ENCODE measurements at regions not wholly inside any gene's neighbourhood (a gene's known extent, or its start where the extent isn't known, plus 50 kb on each side); places are given as distances from the start of the nearest gene placed in this dataset.

DNA sequence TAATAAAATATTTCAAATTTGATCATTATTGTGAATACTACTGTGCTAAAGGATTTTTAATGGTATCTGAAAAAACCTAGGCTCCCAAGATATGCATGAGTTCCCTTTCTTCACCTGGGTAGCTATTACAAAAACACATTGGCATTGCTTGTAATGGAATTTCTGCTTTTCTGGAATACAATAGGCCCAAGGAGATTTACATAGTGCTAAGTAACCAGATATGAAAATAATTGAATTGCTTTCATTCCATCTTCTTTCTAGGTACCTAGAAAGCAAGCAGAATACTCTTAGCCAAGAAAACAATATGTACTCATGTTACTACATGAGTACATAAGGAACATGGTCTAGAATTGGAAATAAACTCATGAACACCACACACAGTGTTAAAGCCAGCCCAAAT lies 291.9 kb downstream of the KCNC2 start:
- DNase-seq = no peak

GRCh38 chr12:74918291-74918690 lies 291.3 kb downstream of the KCNC2 start:
- no peak for DNase-seq

DNA sequence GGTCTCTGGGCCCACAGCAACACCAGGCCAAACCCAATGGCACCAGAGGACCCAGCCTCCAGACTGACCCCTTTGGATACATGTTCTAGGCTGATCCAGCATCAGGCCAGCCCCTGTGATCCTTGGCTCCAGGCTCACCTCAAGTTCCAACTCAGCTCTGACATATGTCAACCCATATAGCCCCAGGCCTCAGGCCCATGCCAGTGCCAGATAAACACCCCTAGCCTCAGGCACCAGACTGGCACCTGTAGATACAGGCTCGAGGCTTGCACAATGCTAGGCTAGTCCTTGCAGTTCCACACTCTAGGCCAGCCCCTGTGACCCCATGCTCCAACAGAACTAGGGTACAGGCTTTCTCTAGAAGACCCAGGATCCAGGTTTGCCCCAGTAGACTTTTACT lies 287.5 kb downstream of the KCNC2 start:
- DNase-seq = no peak

- DNase-seq = no peak
These were observed 287.0 kb downstream of the KCNC2 start for GRCh38 chr12:74922642-74923041.

DNA sequence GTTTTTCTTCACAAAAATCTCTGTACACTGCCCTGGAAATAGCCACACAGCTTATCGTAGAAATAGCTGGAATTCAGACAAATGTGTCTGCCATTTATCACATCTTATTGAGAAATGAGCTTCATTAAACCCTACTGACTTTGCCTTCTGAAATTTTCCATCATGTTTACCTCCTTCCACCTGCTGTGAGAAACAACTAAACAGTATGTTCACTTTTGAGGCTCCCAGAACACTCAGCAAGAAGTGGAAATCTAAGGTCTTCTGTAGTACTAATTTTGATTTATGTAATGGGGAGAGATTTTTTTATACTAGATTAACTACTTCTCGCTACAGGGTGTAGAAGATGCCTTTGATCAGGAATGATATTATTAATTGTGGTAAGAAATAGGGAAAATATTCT lies 268.0 kb downstream of the KCNC2 start:
- DNase-seq = no peak

DNA sequence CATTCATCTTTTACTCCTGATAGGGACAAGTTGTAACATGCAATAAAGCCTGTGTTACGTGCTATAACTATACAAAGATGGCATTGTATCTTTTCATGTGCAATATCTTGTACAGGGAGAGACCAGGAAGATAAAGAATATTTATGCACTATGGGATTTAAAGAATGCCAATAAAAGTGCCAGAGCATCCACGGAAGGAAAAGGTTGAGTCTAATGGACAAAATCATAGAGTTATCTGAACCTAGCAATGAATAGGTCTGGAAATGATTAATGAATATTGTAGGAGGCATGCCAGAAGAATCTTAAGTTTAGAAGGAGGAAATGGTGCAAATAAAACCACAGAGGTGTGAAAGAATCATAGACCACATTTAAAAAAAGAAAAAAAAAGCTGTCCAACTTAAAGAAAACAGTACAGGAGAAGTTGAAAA lies 263.9 kb downstream of the KCNC2 start:
- DNase-seq = no peak

DNA sequence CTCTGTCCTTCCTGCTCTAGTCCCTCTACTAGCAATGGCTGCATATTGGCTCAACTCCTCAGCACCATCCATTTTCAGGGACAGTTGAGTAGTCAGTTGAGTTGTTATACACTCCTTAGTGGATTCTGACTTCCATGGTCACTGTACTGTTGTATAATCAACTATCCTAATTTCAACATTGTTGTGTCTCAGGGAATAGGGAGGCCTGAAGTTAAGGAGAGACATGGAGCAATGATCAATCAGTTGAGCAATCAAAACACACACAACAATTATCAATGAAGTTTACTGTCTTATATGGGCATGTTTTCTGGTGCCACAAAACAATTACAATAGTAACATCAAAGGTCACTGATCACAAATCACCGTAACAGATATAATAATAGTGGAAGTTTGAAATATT lies 255.9 kb downstream of the KCNC2 start:
- no peak for DNase-seq

- no peak for DNase-seq
These were observed 252.4 kb downstream of the KCNC2 start for GRCh38 chr12:74957231-74957630.

DNA sequence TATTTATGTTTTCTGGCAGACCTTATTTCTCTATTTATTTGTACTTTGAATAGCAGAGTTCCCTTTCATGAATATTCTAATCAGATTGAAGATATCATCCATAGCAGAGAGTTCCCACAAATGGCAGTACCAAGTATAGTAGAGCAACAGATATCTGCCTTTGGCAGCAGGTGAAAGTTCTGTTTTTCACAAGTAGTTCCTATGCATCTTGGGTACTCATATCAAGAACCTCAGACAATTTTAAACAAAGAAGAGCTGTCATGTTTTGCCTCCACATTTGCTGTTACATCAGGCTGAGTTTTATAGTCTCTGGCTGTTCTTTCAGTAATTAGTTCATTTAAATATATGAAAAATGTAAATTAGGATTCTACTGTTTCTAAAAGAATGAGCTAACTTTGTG lies 252.0 kb downstream of the KCNC2 start:
- DNase-seq = no peak

GRCh38 chr12:74959657-74960056 lies 250.0 kb downstream of the KCNC2 start:
- no peak for DNase-seq

GRCh38 chr12:74963304-74963703 lies 246.3 kb downstream of the KCNC2 start:
- no peak for DNase-seq

- DNase-seq = no peak
These were observed 245.7 kb downstream of the KCNC2 start for GRCh38 chr12:74963867-74964331.

GRCh38 chr12:74964390-74964789 lies 245.2 kb downstream of the KCNC2 start:
- DNase-seq = no peak

- DNase-seq = no peak
These were observed 238.4 kb downstream of the KCNC2 start for GRCh38 chr12:74971201-74971600.

- no peak for DNase-seq
These were observed 231.7 kb downstream of the KCNC2 start for GRCh38 chr12:74977832-74978481.

DNA sequence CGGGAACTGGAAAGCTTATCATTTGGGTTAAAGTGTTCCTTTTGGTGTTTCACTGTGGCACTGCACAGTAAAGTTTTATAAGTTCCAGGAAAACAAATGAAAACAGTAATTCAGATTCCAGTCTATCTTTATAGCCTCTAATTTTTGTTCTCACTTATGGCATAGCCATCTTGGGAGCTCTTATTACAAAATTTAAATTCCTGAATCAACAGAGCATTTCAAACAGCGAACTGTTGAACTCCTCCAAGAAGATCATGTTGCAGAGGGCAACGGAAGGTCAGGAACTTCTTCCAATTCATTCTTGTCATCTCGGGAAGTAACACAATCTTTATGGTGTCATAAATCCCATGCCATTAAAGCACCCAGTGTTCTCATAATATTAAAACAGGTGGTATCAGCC lies 229.1 kb downstream of the KCNC2 start:
- no peak for DNase-seq

GRCh38 chr12:74981541-74981940 lies 228.1 kb downstream of the KCNC2 start:
- no peak for DNase-seq

DNA sequence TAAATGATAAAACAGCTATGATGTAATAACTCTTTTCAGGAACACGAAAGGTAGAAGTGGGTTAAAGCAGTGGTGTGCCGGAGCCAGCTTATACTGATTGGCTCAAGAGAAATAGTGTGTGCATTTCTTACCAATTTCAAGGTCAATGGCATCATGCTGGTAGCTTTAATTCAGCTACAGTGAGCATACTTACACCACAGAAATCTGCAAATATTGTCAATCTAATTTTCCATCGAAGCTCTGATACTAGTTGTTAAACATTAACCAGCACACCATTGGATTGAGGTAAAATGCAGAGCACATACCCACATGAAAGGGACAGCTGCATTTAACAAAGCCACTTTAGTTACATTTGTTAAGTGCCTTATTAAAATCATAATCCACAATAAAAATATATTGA lies 225.7 kb downstream of the KCNC2 start:
- DNase-seq = no peak

GRCh38 chr12:74984631-74985030 lies 225.0 kb downstream of the KCNC2 start:
- no peak for DNase-seq

- no peak for DNase-seq
These were observed 224.2 kb downstream of the KCNC2 start for GRCh38 chr12:74985293-74985985.

DNA sequence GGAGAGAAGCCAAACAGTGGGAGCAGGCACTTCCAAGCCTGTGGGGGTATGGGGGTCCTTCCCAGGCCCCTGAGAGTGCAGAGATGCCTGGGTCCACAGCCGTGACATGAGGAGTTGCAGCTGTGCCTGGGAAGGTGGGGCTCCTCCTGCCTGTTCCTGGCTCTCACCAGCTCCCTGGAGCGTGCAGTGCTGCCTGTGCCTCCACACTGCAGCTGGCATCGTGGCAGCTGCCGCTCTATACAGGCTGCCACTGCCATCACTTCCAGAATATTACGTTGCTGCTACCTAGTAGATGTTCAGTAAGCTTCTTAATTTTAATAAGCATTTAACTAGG lies 223.7 kb downstream of the KCNC2 start:
- no peak for DNase-seq

DNA sequence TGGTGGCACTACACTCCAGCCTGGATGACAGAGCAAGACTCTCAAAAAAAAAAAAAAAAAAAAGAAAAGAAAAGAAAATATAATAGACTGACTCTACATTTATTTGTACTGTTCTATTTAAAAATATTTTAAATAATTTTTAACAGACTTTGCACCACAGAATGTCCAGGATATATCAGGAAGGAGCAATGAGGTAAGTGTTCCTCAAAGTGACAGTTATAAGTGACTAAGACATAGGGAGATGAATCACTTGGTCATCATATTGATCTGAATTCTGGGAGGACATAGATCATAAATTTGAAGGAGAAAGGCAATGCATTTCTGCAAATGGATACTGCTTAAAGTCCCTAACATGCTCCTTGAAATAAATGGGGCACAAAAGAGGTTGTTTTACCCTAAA lies 221.5 kb downstream of the KCNC2 start:
- no peak for DNase-seq

All from NCI-H2029 treated with DMSO at 0.1 percent for 48 hours (cell line).